HG03175 (cell line): ENCODE measurements at regions not wholly inside any gene's neighbourhood (a gene's known extent, or its start where the extent isn't known, plus 50 kb on each side); places are given as distances from the start of the nearest gene placed in this dataset.

ENCODE experiments used
- ATAC-seq: cut with Tn5 transposase; IDR thresholded peaks from one replicate; pipeline ENCODE4 v1.9.1; 2021; ENCODE audit warnings: mild to moderate bottlenecking, moderate library complexity; ENCODE audit not compliant: unreplicated experiment

- ATAC-seq = no peak
Measured at GRCh38 chr17:74098136-74099024, 105.1 kb upstream of the RPL38 start.

- ATAC-seq = no peak
Measured at GRCh38 chr17:74099442-74100340, 103.8 kb upstream of the RPL38 start.

GRCh38 chr17:74104921-74105320, 98.6 kb upstream of the RPL38 start:
- ATAC-seq = no peak

- ATAC-seq = no peak
Measured at GRCh38 chr17:74107107-74107506, 96.4 kb upstream of the RPL38 start.

GRCh38 chr17:74108126-74108705, 95.3 kb upstream of the RPL38 start:
- ATAC-seq = no peak

- no peak for ATAC-seq
Measured at GRCh38 chr17:74110467-74110866, 93.0 kb upstream of the RPL38 start.

- ATAC-seq = no peak
Measured at GRCh38 chr17:74113326-74113725, 90.2 kb upstream of the RPL38 start.

- ATAC-seq = no peak
Measured at GRCh38 chr17:74113952-74114351, 89.5 kb upstream of the RPL38 start.

GRCh38 chr17:74114881-74115470, 88.5 kb upstream of the RPL38 start:
- no peak for ATAC-seq

GRCh38 chr17:74115586-74115985, 87.9 kb upstream of the RPL38 start:
- ATAC-seq = no peak

- no peak for ATAC-seq
Measured at GRCh38 chr17:74116087-74116717, 87.3 kb upstream of the RPL38 start.

- no peak for ATAC-seq
Measured at GRCh38 chr17:74117087-74117698, 86.3 kb upstream of the RPL38 start.

- no peak for ATAC-seq
Measured at GRCh38 chr17:74117999-74118421, 85.5 kb upstream of the RPL38 start.

- no peak for ATAC-seq
Measured at GRCh38 chr17:74118504-74118903, 85.0 kb upstream of the RPL38 start.

- no peak for ATAC-seq
Measured at GRCh38 chr17:74119049-74119580, 84.4 kb upstream of the RPL38 start.

- no peak for ATAC-seq
Measured at GRCh38 chr17:74119965-74120364, 83.5 kb upstream of the RPL38 start.

GRCh38 chr17:74123350-74123749, 80.1 kb upstream of the RPL38 start:
- no peak for ATAC-seq

GRCh38 chr17:74123866-74124444, 79.5 kb upstream of the RPL38 start:
- ATAC-seq = no peak

GRCh38 chr17:74125156-74125555, 78.3 kb upstream of the RPL38 start:
- ATAC-seq = no peak
